Gastrocnemius medialis (tissue), 4 donors: ENCODE measurements at regions not wholly inside any gene's neighbourhood (a gene's known extent, or its start where the extent isn't known, plus 50 kb on each side); places are given as distances from the start of the nearest gene placed in this dataset.

Experiments used
- POLR2A ChIP-seq, 2 donors: fragments of 450-650 bp; IDR thresholded peaks; one replicate each; pipeline ENCODE4 v1.6.1; 2017; ENCODE audit warnings: antibody characterized with exemption in 2 of 2, mild to moderate bottlenecking in 2 of 2, moderate library complexity in 2 of 2
- TF ChIP-seq, protein P1 (sequence below), 5 experiments: fragments of 450-650 bp in 3 of 5; fragments of 200-600 bp in 2 of 5; sonication (generic) in 2 of 5; IDR thresholded peaks in 4 of 5; conservative IDR thresholded peaks in 1 of 5; 1 replicate in 4 of 5; 2 replicates in 1 of 5; pipeline ENCODE4 v1.5.1; 2016 to 2019; ENCODE audit warnings: antibody characterized with exemption in 5 of 5, mild to moderate bottlenecking in 3 of 5, moderate library complexity in 3 of 5

DNA sequence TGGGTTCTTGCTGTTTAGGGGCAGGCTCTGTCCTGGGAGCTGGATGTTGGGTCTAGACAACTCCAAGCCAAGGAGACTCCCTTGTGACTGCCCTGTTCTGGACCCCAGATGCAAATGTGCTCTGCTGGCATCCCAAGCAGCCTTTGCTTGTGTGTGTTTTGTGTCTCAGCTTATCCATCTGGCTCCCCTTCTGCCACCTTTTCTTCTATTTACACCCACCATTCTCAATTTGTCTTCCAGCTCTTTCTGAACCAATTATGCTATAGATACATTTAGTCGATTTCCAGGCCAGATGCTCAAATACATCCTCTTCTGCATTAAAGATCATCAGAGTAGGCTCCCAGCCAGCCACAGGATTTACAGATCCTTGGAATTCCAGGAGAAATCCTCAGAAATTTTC lies 115.0 kb upstream of the SLC7A1 start:
- TF ChIP-seq, protein P1, sequence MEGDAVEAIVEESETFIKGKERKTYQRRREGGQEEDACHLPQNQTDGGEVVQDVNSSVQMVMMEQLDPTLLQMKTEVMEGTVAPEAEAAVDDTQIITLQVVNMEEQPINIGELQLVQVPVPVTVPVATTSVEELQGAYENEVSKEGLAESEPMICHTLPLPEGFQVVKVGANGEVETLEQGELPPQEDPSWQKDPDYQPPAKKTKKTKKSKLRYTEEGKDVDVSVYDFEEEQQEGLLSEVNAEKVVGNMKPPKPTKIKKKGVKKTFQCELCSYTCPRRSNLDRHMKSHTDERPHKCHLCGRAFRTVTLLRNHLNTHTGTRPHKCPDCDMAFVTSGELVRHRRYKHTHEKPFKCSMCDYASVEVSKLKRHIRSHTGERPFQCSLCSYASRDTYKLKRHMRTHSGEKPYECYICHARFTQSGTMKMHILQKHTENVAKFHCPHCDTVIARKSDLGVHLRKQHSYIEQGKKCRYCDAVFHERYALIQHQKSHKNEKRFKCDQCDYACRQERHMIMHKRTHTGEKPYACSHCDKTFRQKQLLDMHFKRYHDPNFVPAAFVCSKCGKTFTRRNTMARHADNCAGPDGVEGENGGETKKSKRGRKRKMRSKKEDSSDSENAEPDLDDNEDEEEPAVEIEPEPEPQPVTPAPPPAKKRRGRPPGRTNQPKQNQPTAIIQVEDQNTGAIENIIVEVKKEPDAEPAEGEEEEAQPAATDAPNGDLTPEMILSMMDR (IDR thresholded peaks at IDR 0.05 in 4 of 5, conservative IDR thresholded peaks at IDR 0.05 in 1 of 5) = no peak
- no peak for TF ChIP-seq POLR2A (IDR thresholded peaks at IDR 0.05)
